Suprapubic skin (tissue), 4 donors: ENCODE measurements at regions not wholly inside any gene's neighbourhood (a gene's known extent, or its start where the extent isn't known, plus 50 kb on each side); places are given as distances from the start of the nearest gene placed in this dataset.

Source experiments
- DNase-seq, 2 donors: peaks; one replicate each; pipeline ENCODE4 v3.0.0-alpha.2; 2019; ENCODE audit warnings: low spot score in 2 of 2
- H3K27ac ChIP-seq: fragments of 200-600 bp; sonication (generic); one replicate; pipeline ENCODE4 v1.5.1; 2019
- H3K27me3 ChIP-seq: fragments of 200-600 bp; sonication (generic); one replicate; pipeline ENCODE4 v1.5.1; 2019
- H3K36me3 ChIP-seq: fragments of 200-600 bp; sonication (generic); one replicate; pipeline ENCODE4 v1.5.1; 2019
- H3K4me1 ChIP-seq: fragments of 200-600 bp; sonication (generic); one replicate; pipeline ENCODE4 v1.5.1; 2019
- H3K4me3 ChIP-seq: fragments of 200-600 bp; sonication (generic); one replicate; pipeline ENCODE4 v1.5.1; 2019; ENCODE audit warnings: mild to moderate bottlenecking
- H3K9me3 ChIP-seq: fragments of 200-600 bp; sonication (generic); one replicate; pipeline ENCODE4 v1.5.1; 2019
- CTCF ChIP-seq, 2 donors: fragments of 200-600 bp in 1 of 2; fragments of 450-650 bp in 1 of 2; sonication (generic) in 1 of 2; IDR thresholded peaks; one replicate each; pipeline ENCODE4 v1.5.1; 2016 to 2019; ENCODE audit warnings: antibody characterized with exemption in 2 of 2, mild to moderate bottlenecking in 1 of 2, moderate library complexity in 1 of 2
- EP300 ChIP-seq: sonication (generic); formaldehyde crosslinking; IDR thresholded peaks from one replicate; pipeline ENCODE4 v1.6.1; 2017; ENCODE audit warnings: antibody characterized with exemption
- POLR2A ChIP-seq, 2 donors: fragments of 450-650 bp; IDR thresholded peaks; one replicate each; pipeline ENCODE4 v1.6.1; 2017; ENCODE audit warnings: antibody characterized with exemption in 2 of 2, mild to moderate bottlenecking in 2 of 2, moderate library complexity in 2 of 2
- POLR2AphosphoS5 ChIP-seq, 3 donors: sonication (generic); formaldehyde crosslinking; IDR thresholded peaks; one replicate each; pipeline ENCODE4 v1.6.1; 2017; ENCODE audit warnings: antibody characterized with exemption in 3 of 3
- WGBS: methylation state at CpG from one replicate; pipeline ENCODE4 v1.1.5; 2018; 5-methylcytosine and 5-hydroxymethylcytosine counted together

DNA sequence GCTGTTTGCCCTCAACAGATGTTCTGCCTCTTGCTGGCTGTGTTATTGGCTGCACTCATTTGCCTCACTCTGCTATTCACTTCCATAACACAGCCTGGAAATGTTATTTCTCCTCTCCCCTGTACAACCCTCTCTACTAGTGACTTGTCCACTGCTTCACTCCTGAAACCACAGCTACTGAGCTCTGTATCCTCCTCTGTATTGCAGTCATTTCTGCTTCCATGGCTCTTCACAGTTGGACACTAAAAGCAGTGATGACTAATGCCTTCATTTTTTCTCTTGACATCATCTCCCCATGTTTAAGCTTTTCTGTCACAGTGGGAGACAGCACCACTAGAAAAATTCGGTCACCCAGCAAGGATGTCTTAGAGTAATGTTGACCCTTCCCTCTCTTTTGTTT lies 123.0 kb upstream of the PPP1R2C start:
- Histone ChIP-seq H3K27me3 (no peaks in the 10 kb centered on the region), H3K27ac (no peak overlapping the region), H3K4me3 (no peak overlapping the region), H3K9me3 (no peaks in the 10 kb centered on the region), H3K4me1 (no peaks in the 10 kb centered on the region), H3K36me3 (no peaks in the 10 kb centered on the region)
- 47% methylated on average over 1 of the region's 1 CpG for WGBS
- DNase-seq = no peak
- TF ChIP-seq POLR2A (IDR thresholded peaks at IDR 0.05) (no peak), POLR2AphosphoS5 (IDR thresholded peaks at IDR 0.05) (no peak), EP300 (no peak), CTCF (IDR thresholded peaks at IDR 0.05) (no peak)

DNA sequence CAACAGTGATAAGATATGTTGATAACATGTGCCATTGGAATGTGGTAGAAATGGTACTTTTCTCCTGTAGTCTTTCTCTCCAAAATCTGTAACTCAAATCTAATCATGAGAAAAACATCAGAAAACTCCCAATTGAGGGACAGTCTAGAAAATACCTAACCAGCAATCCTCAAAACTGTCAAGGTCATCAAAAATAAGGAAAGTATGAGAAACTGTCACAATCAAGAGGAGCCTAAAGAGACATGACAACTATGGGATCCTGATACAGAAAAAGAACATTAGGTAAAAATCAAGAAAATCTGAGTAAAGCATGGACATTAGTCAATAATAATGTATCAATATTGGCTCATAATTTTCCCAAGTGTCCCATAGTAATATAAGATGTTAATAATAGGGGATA lies 124.5 kb upstream of the PPP1R2C start:
- H3K4me3 ChIP-seq = no peak overlapping the region
- DNase-seq = no peak
- no peaks in the 10 kb centered on the region for H3K27me3 ChIP-seq
- no peaks in the 10 kb centered on the region for H3K9me3 ChIP-seq
- no peaks in the 10 kb centered on the region for H3K4me1 ChIP-seq
- TF ChIP-seq CTCF (IDR thresholded peaks at IDR 0.05) = no peak
- no peak for TF ChIP-seq POLR2A (IDR thresholded peaks at IDR 0.05)
- no peak for TF ChIP-seq POLR2AphosphoS5 (IDR thresholded peaks at IDR 0.05)
- no peak for TF ChIP-seq EP300
- no peaks in the 10 kb centered on the region for H3K36me3 ChIP-seq
- no peak overlapping the region for H3K27ac ChIP-seq

DNA sequence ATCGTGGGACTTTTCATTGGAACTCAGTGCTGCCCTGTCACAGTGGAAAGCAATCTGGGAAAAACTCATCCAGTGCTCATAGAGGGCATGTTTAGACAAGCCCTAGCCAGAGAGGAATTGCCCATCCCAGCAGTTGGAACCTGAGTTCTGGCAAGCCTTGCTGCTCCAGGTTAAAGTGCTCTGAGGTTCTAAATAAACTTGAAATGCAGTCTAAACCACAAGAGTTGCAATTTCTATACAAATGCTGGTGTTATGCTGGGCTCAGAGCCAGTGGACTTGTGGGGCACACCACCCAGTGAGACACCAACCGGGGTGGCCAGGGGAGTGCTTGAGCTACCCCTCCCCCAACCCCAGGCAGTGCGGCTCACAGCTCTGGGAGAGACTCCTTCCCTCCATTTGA lies 142.8 kb upstream of the PPP1R2C start:
- DNase-seq = no peak
- Histone ChIP-seq H3K27ac (no peak overlapping the region), H3K4me3 (no peak overlapping the region), H3K4me1 (no peaks in the 10 kb centered on the region), H3K9me3 (no peaks in the 10 kb centered on the region), H3K27me3 (no peaks in the 10 kb centered on the region), H3K36me3 (no peaks in the 10 kb centered on the region)
- no peak for TF ChIP-seq POLR2AphosphoS5 (IDR thresholded peaks at IDR 0.05)
- no peak for TF ChIP-seq POLR2A (IDR thresholded peaks at IDR 0.05)
- no peak for TF ChIP-seq CTCF (IDR thresholded peaks at IDR 0.05)
- TF ChIP-seq EP300 = no peak
- 71% methylated on average over 3 of the region's 3 CpGs for WGBS

- H3K9me3 ChIP-seq = no peaks in the 10 kb centered on the region
- no peaks in the 10 kb centered on the region for H3K27me3 ChIP-seq
- no peak for TF ChIP-seq POLR2A (IDR thresholded peaks at IDR 0.05)
- no peak for TF ChIP-seq POLR2AphosphoS5 (IDR thresholded peaks at IDR 0.05)
- no peak for TF ChIP-seq CTCF (IDR thresholded peaks at IDR 0.05)
- no peak for TF ChIP-seq EP300
- DNase-seq = no peak
- WGBS = 93% methylated on average over 1 of the region's 1 CpG
- no peak overlapping the region for H3K27ac ChIP-seq
- no peaks in the 10 kb centered on the region for H3K36me3 ChIP-seq
- no peaks in the 10 kb centered on the region for H3K4me1 ChIP-seq
- no peak overlapping the region for H3K4me3 ChIP-seq
These were observed 152.1 kb upstream of the PPP1R2C start for GRCh38 chrX:42930071-42930470.

GRCh38 chrX:42930951-42931350 lies 153.0 kb upstream of the PPP1R2C start:
- H3K27me3 ChIP-seq = no peaks in the 10 kb centered on the region
- no peak for DNase-seq
- 60% methylated on average over 1 of the region's 1 CpG for WGBS
- no peaks in the 10 kb centered on the region for H3K9me3 ChIP-seq
- H3K4me1 ChIP-seq = no peaks in the 10 kb centered on the region
- H3K36me3 ChIP-seq = no peaks in the 10 kb centered on the region
- H3K27ac ChIP-seq = no peak overlapping the region
- no peak for TF ChIP-seq POLR2A (IDR thresholded peaks at IDR 0.05)
- TF ChIP-seq POLR2AphosphoS5 (IDR thresholded peaks at IDR 0.05) = no peak
- no peak for TF ChIP-seq CTCF (IDR thresholded peaks at IDR 0.05)
- no peak for TF ChIP-seq EP300
- no peak overlapping the region for H3K4me3 ChIP-seq
